Neuronal stem cell (in vitro differentiated cells): ENCODE measurements at regions not wholly inside any gene's neighbourhood (a gene's known extent, or its start where the extent isn't known, plus 50 kb on each side); places are given as distances from the start of the nearest gene placed in this dataset.

ENCODE experiments used
- DNase-seq: peaks from one replicate; pipeline ENCODE4 v3.0.0-alpha.2; 2013; ENCODE audit warnings: low spot score
- H2AFZ ChIP-seq: one replicate; pipeline ENCODE4 v1.6.1; 2013; ENCODE audit warnings: mild to moderate bottlenecking, low read length, inconsistent platforms
- H2AK5ac ChIP-seq: 2 replicates; pipeline ENCODE4 v1.6.1; 2013; ENCODE audit warnings: low read depth, mild to moderate bottlenecking, inconsistent platforms, low read length, moderate library complexity, mixed read lengths
- H2BK120ac ChIP-seq: 2 replicates; pipeline ENCODE4 v1.6.1; 2013; ENCODE audit warnings: low read depth, mild to moderate bottlenecking, inconsistent platforms, low read length, moderate library complexity, mixed read lengths
- H2BK12ac ChIP-seq: one replicate; pipeline ENCODE4 v1.6.1; 2013; ENCODE audit warnings: low read length, inconsistent platforms
- H2BK15ac ChIP-seq: 2 replicates; pipeline ENCODE4 v1.6.1; 2013; ENCODE audit warnings: mild to moderate bottlenecking, low read length, inconsistent platforms, mixed read lengths
- H2BK5ac ChIP-seq: one replicate; pipeline ENCODE4 v1.6.1; 2013; ENCODE audit warnings: inconsistent platforms, mild to moderate bottlenecking, low read length, moderate library complexity
- H3K14ac ChIP-seq: one replicate; pipeline ENCODE4 v1.6.1; 2013; ENCODE audit warnings: low read length, inconsistent platforms
- H3K18ac ChIP-seq: 2 replicates; pipeline ENCODE4 v1.6.1; 2013; ENCODE audit warnings: low read length, inconsistent platforms
- H3K23ac ChIP-seq: 2 replicates; pipeline ENCODE4 v1.6.1; 2013; ENCODE audit warnings: low read depth, mild to moderate bottlenecking, mixed read lengths, low read length, inconsistent platforms; ENCODE audit not compliant: poor library complexity
- H3K27ac ChIP-seq: replicated peaks from 3 replicates; pipeline ENCODE4 v1.5.1; 2013; ENCODE audit warnings: low read length, inconsistent platforms
- H3K27me3 ChIP-seq, 3 experiments: 2 replicates each; pipeline ENCODE4 v1.6.1; 2013; ENCODE audit warnings: low read length in 3 of 3, mild to moderate bottlenecking in 2 of 3, inconsistent platforms in 1 of 3, low read depth in 1 of 3, mixed read lengths in 1 of 3, moderate library complexity in 1 of 3; ENCODE audit not compliant: control insufficient read depth in 3 of 3, insufficient read depth in 3 of 3
- H3K36me3 ChIP-seq, 2 donors: replicated peaks in 1 of 2; 2 replicates each; pipeline ENCODE4 v1.6.1; 2013; ENCODE audit warnings: low read length in 2 of 2; ENCODE audit not compliant: control insufficient read depth in 2 of 2, insufficient read depth in 2 of 2
- H3K4ac ChIP-seq: 2 replicates; pipeline ENCODE4 v1.6.1; 2013; ENCODE audit warnings: inconsistent platforms, mild to moderate bottlenecking, low read length, moderate library complexity
- H3K4me1 ChIP-seq, 2 donors: 1 replicate in 1 of 2; 2 replicates in 1 of 2; pipeline ENCODE4 v1.6.1; 2013; ENCODE audit warnings: low read length in 2 of 2, low read depth in 1 of 2; ENCODE audit not compliant: control insufficient read depth in 2 of 2, insufficient read depth in 1 of 2
- H3K4me2 ChIP-seq: one replicate; pipeline ENCODE4 v1.6.1; 2013; ENCODE audit warnings: mild to moderate bottlenecking, low read length, inconsistent platforms; ENCODE audit not compliant: insufficient read depth, poor library complexity, severe bottlenecking
- H3K4me3 ChIP-seq, 2 donors: 2 replicates each; pipeline ENCODE4 v1.5.1; 2013; ENCODE audit warnings: low read length in 2 of 2, mild to moderate bottlenecking in 2 of 2, inconsistent platforms in 1 of 2, moderate library complexity in 1 of 2
- H3K79me1 ChIP-seq: one replicate; pipeline ENCODE4 v1.6.1; 2013; ENCODE audit warnings: low read depth, mild to moderate bottlenecking, inconsistent platforms, low read length, moderate library complexity
- H3K9ac ChIP-seq: one replicate; pipeline ENCODE4 v1.6.1; 2013; ENCODE audit warnings: mild to moderate bottlenecking, low read depth, low read length, inconsistent platforms; ENCODE audit not compliant: poor library complexity
- H3K9me3 ChIP-seq, 2 donors: replicated peaks in 1 of 2; 2 replicates each; pipeline versions ENCODE3 to v1.6.1; 2013; ENCODE audit warnings: low read length in 2 of 2, mild to moderate bottlenecking in 2 of 2, inconsistent platforms in 1 of 2, low read depth in 1 of 2, mixed read lengths in 1 of 2, moderate library complexity in 1 of 2; ENCODE audit not compliant: control insufficient read depth in 2 of 2, insufficient read depth in 1 of 2
- H4K8ac ChIP-seq: one replicate; pipeline ENCODE4 v1.6.1; 2013; ENCODE audit warnings: low read depth, mild to moderate bottlenecking, inconsistent platforms, low read length, moderate library complexity
- H4K91ac ChIP-seq: one replicate; pipeline ENCODE4 v1.6.1; 2013; ENCODE audit warnings: low read length, low read depth, mild to moderate bottlenecking, inconsistent platforms; ENCODE audit not compliant: poor library complexity
- WGBS, 2 donors: extraction: QIAGEN DNeasy Blood & Tissue Kit; methylation state at CpG; one replicate each; pipeline ENCODE4 v1.1.7; 2013; ENCODE audit warnings: missing lambda C conversion rate in 2 of 2, mixed read lengths in 1 of 2; ENCODE audit not compliant: insufficient read length in 2 of 2, insufficient replicate concordance in 1 of 2; ENCODE audit errors: extremely low coverage in 2 of 2; 5-methylcytosine and 5-hydroxymethylcytosine counted together

GRCh38 chr13:54573186-54573585 is 1544.6 kb downstream of the OLFM4 start:
- Histone ChIP-seq H3K4me3 (no peak overlapping the region), H3K4me2 (no peak overlapping the region), H2AK5ac (no peak overlapping the region), H2AFZ (no peak overlapping the region), H3K27me3 (no peaks in the 10 kb centered on the region), H3K4ac (no peak overlapping the region), H3K9me3 (no peaks in the 10 kb centered on the region), H3K23ac (no peak overlapping the region), H2BK12ac (no peak overlapping the region), H3K14ac (no peak overlapping the region), H3K79me1 (no peaks in the 10 kb centered on the region), H2BK5ac (no peak overlapping the region), H3K36me3 (no peaks in the 10 kb centered on the region), H4K8ac (no peak overlapping the region), H2BK15ac (no peak overlapping the region), H3K27ac (no peak overlapping the region), H4K91ac (no peak overlapping the region), H2BK120ac (no peak overlapping the region), H3K4me1 (no peaks in the 10 kb centered on the region), H3K9ac (no peak overlapping the region), H3K18ac (no peak overlapping the region)
- no CpG with 5 or more reads among the region's 6 CpGs for WGBS, 2 donors
- no peak for DNase-seq

- Histone ChIP-seq H4K91ac (no peak overlapping the region), H3K79me1 (no peaks in the 10 kb centered on the region)
- no CpG with 5 or more reads among the region's 4 CpGs for WGBS, 2 donors
Observed at GRCh38 chr13:54574791-54575190, 1546.2 kb downstream of the OLFM4 start.

GRCh38 chr13:54591540-54591939 is 1562.9 kb downstream of the OLFM4 start:
- Histone ChIP-seq H3K18ac (no peak overlapping the region), H2AFZ (no peak overlapping the region), H3K27ac (no peak overlapping the region), H2BK15ac (no peak overlapping the region), H2BK12ac (no peak overlapping the region), H4K8ac (no peak overlapping the region), H4K91ac (no peak overlapping the region), H3K9me3 (no peaks in the 10 kb centered on the region), H3K9ac (no peak overlapping the region), H3K4me2 (no peak overlapping the region), H2AK5ac (no peak overlapping the region), H2BK5ac (no peak overlapping the region), H3K79me1 (no peaks in the 10 kb centered on the region), H3K4ac (no peak overlapping the region), H3K4me3 (no peak overlapping the region), H3K4me1 (no peaks in the 10 kb centered on the region), H3K14ac (no peak overlapping the region), H3K36me3 (no peaks in the 10 kb centered on the region), H3K23ac (no peak overlapping the region), H2BK120ac (no peak overlapping the region), H3K27me3 (no peaks in the 10 kb centered on the region)
- no peak for DNase-seq
- WGBS, 2 donors, result no CpG with 5 or more reads among the region's 3 CpGs

More at GRCh38 chr13:54574791-54575190, 1546.2 kb downstream of the OLFM4 start:
- no peak overlapping the region for H3K14ac ChIP-seq
- H2BK12ac ChIP-seq, result no peak overlapping the region
- no peak overlapping the region for H3K23ac ChIP-seq
- no peaks in the 10 kb centered on the region for H3K27me3 ChIP-seq
- H3K18ac ChIP-seq, result no peak overlapping the region
- no peak overlapping the region for H4K8ac ChIP-seq
- H2AFZ ChIP-seq, result peak overlapping the region; percentile 4
- H3K9me3 ChIP-seq, result no peaks in the 10 kb centered on the region
- no peaks in the 10 kb centered on the region for H3K36me3 ChIP-seq
- no peak overlapping the region for H3K9ac ChIP-seq
- H2BK120ac ChIP-seq, result no peak overlapping the region
- DNase-seq, result no peak
- H2AK5ac ChIP-seq, result no peak overlapping the region
- H2BK5ac ChIP-seq, result no peak overlapping the region
- no peak overlapping the region for H3K27ac ChIP-seq
- H3K4me1 ChIP-seq, result no peaks in the 10 kb centered on the region
- no peak overlapping the region for H3K4ac ChIP-seq
- H3K4me3 ChIP-seq, result no peak overlapping the region
- no peak overlapping the region for H3K4me2 ChIP-seq
- H2BK15ac ChIP-seq, result no peak overlapping the region

DNA sequence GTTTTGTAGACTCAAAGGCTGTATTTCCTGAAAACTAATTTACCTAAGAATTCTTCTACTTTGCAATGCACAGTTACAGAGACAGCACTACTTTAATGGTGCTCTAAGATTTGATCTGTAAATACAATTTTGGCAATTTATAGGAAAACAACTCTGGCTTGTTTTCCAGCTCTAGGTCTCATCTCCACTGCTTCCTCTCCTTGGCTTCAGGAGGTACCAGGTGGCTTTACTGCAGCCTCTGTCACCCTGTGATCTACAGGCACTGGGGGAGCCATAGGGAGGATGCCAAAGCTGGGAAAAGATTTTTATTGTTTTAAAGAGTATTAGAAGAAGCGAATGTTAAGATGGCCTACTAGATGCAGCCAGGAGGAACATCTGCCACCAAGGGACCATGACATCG is 1563.6 kb downstream of the OLFM4 start:
- WGBS, 2 donors, result no CpG with 5 or more reads among the region's 2 CpGs
- H2BK120ac ChIP-seq, result no peak overlapping the region

More for the DNA sequence above, 1563.6 kb downstream of the OLFM4 start:
- no peak overlapping the region for H3K27ac ChIP-seq
- no peak overlapping the region for H2AK5ac ChIP-seq
- no peak overlapping the region for H3K23ac ChIP-seq
- no peak for DNase-seq
- H3K4me2 ChIP-seq, result no peak overlapping the region
- no peak overlapping the region for H3K14ac ChIP-seq
- no peak overlapping the region for H2AFZ ChIP-seq
- no peak overlapping the region for H2BK5ac ChIP-seq
- no peak overlapping the region for H4K8ac ChIP-seq
- H2BK12ac ChIP-seq, result no peak overlapping the region
- H2BK15ac ChIP-seq, result no peak overlapping the region
- no peak overlapping the region for H3K9ac ChIP-seq
- H4K91ac ChIP-seq, result no peak overlapping the region
- H3K9me3 ChIP-seq, result no peaks in the 10 kb centered on the region
- no peak overlapping the region for H3K4me3 ChIP-seq
- H3K18ac ChIP-seq, result no peak overlapping the region
- H3K4ac ChIP-seq, result no peak overlapping the region
- no peaks in the 10 kb centered on the region for H3K79me1 ChIP-seq
- no peaks in the 10 kb centered on the region for H3K4me1 ChIP-seq
- no peaks in the 10 kb centered on the region for H3K36me3 ChIP-seq
- no peaks in the 10 kb centered on the region for H3K27me3 ChIP-seq
